ENCODE measurements at regions not wholly inside any gene's neighbourhood (a gene's known extent, or its start where the extent isn't known, plus 50 kb on each side); places are given as distances from the start of the nearest gene placed in this dataset.

DNA sequence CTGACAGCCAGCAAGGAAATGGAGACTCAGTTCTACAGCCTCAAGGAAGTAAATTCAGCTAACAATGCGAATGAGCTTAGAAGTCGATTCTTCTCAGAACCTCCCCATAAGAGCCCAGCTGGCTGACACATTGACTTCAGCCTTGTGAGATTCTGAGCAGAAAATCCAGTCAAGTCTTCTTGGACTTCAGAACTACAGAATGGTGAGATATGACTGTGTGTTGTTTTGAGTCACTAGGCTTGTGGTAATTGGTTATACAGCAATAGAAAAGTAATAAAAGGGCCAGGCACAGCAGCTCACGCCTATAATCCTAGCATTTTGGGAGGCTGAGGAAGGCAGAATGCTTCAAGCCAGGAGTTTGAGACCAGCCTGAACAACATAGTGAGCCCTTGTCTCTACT lies 161.8 kb upstream of the IVNS1ABP start:
- TF ChIP-seq, protein P1, sequence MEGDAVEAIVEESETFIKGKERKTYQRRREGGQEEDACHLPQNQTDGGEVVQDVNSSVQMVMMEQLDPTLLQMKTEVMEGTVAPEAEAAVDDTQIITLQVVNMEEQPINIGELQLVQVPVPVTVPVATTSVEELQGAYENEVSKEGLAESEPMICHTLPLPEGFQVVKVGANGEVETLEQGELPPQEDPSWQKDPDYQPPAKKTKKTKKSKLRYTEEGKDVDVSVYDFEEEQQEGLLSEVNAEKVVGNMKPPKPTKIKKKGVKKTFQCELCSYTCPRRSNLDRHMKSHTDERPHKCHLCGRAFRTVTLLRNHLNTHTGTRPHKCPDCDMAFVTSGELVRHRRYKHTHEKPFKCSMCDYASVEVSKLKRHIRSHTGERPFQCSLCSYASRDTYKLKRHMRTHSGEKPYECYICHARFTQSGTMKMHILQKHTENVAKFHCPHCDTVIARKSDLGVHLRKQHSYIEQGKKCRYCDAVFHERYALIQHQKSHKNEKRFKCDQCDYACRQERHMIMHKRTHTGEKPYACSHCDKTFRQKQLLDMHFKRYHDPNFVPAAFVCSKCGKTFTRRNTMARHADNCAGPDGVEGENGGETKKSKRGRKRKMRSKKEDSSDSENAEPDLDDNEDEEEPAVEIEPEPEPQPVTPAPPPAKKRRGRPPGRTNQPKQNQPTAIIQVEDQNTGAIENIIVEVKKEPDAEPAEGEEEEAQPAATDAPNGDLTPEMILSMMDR (IDR thresholded peaks at IDR 0.05; ENCODE audit: poor library complexity): no peak
- no peak for TF ChIP-seq EZH2 (IDR thresholded peaks at IDR 0.05; ENCODE audit: borderline replicate concordance)
- no peak for TF ChIP-seq EZH2phosphoT487 (IDR thresholded peaks at IDR 0.05; ENCODE audit: low read depth, severe bottlenecking, unreplicated experiment)

All from hepatocyte (in vitro differentiated cells).